Stimulated activated naive CD4-positive, alpha-beta T cell treated with Interleukin-2 at 50 U/mL for 16 hours (primary cell): ENCODE measurements at regions not wholly inside any gene's neighbourhood (a gene's known extent, or its start where the extent isn't known, plus 50 kb on each side); places are given as distances from the start of the nearest gene placed in this dataset.

Source experiments
- DNase-seq: peaks from one replicate; lab custom pipeline; 2025; lab: John Stamatoyannopoulos, UW

- peak; percentile 44 for DNase-seq
Measured at GRCh38 chr20:59495894-59496510, 108.3 kb upstream of the PHACTR3 start.

GRCh38 chr20:59498291-59498690, 106.0 kb upstream of the PHACTR3 start:
- DNase-seq = no peak

GRCh38 chr20:59499863-59500262, 104.5 kb upstream of the PHACTR3 start:
- no peak for DNase-seq

- DNase-seq = no peak
Measured at GRCh38 chr20:59508729-59509128, 95.6 kb upstream of the PHACTR3 start.

- DNase-seq = no peak
Measured at GRCh38 chr20:59512651-59513050, 91.7 kb upstream of the PHACTR3 start.

GRCh38 chr20:59514554-59514953, 89.8 kb upstream of the PHACTR3 start:
- no peak for DNase-seq

GRCh38 chr20:59515013-59515905, 89.1 kb upstream of the PHACTR3 start:
- DNase-seq = no peak

GRCh38 chr20:59515906-59516209, 88.5 kb upstream of the PHACTR3 start:
- no peak for DNase-seq

GRCh38 chr20:59518881-59519706, 85.2 kb upstream of the PHACTR3 start:
- no peak for DNase-seq

- DNase-seq = no peak
Measured at GRCh38 chr20:59519707-59520014, 84.7 kb upstream of the PHACTR3 start.

- no peak for DNase-seq
Measured at GRCh38 chr20:59520814-59521213, 83.5 kb upstream of the PHACTR3 start.

GRCh38 chr20:59525500-59526241, 78.7 kb upstream of the PHACTR3 start:
- DNase-seq = no peak

GRCh38 chr20:59526242-59527225, 77.8 kb upstream of the PHACTR3 start:
- no peak for DNase-seq

- no peak for DNase-seq
Measured at GRCh38 chr20:59530782-59531181, 73.6 kb upstream of the PHACTR3 start.

- DNase-seq = no peak
Measured at GRCh38 chr20:59537991-59538390, 66.3 kb upstream of the PHACTR3 start.

- DNase-seq = no peak
Measured at GRCh38 chr20:59547596-59547995, 56.7 kb upstream of the PHACTR3 start.
